IMR-90 (cell line): ENCODE measurements at regions not wholly inside any gene's neighbourhood (a gene's known extent, or its start where the extent isn't known, plus 50 kb on each side); places are given as distances from the start of the nearest gene placed in this dataset.

Experiments used
- BHLHE40 ChIP-seq: fragments of 150-350 bp; IDR thresholded peaks from 2 replicates; pipeline ENCODE4 v1.6.1; 2016; ENCODE audit warnings: mild to moderate bottlenecking, low read depth, low read length
- CEBPB ChIP-seq: IDR thresholded peaks from 2 replicates; pipeline ENCODE4 v1.6.1; 2012; ENCODE audit warnings: low read depth, low read length, improper control_type of control experiment
- CHD1 ChIP-seq: IDR thresholded peaks from 2 replicates; pipeline ENCODE4 v1.6.1; 2012; ENCODE audit warnings: low read depth, low read length, improper control_type of control experiment
- FOS ChIP-seq: fragments of 150-350 bp; IDR thresholded peaks from 2 replicates; pipeline ENCODE4 v1.6.1; 2016; ENCODE audit warnings: low read depth, low read length
- MXI1 ChIP-seq: IDR thresholded peaks from 2 replicates; pipeline ENCODE4 v1.6.1; 2012; ENCODE audit warnings: low read depth, mild to moderate bottlenecking, low read length, moderate library complexity, borderline replicate concordance
- POLR2A ChIP-seq: IDR thresholded peaks from 2 replicates; pipeline ENCODE4 v1.6.1; 2012; ENCODE audit warnings: mild to moderate bottlenecking, low read depth, low read length
- RCOR1 ChIP-seq: IDR thresholded peaks from 2 replicates; pipeline ENCODE4 v1.6.1; 2012; ENCODE audit warnings: mild to moderate bottlenecking, low read length, improper control_type of control experiment; ENCODE audit not compliant: insufficient replicate concordance
- RFX5 ChIP-seq: IDR thresholded peaks from 2 replicates; pipeline ENCODE4 v1.8.0; 2012; ENCODE audit warnings: low read depth, mild to moderate bottlenecking, low read length, moderate library complexity
- TF ChIP-seq, protein P1 (sequence below): conservative IDR thresholded peaks from 2 replicates; pipeline ENCODE4 v1.5.1; 2012; ENCODE audit warnings: mild to moderate bottlenecking, low read depth, low read length, improper control_type of control experiment
- TF ChIP-seq, protein P2 (sequence below): fragments of 150-350 bp; IDR thresholded peaks from 2 replicates; pipeline ENCODE4 v1.6.1; 2017; ENCODE audit warnings: mild to moderate bottlenecking, antibody characterized with exemption, low read length, low read depth

DNA sequence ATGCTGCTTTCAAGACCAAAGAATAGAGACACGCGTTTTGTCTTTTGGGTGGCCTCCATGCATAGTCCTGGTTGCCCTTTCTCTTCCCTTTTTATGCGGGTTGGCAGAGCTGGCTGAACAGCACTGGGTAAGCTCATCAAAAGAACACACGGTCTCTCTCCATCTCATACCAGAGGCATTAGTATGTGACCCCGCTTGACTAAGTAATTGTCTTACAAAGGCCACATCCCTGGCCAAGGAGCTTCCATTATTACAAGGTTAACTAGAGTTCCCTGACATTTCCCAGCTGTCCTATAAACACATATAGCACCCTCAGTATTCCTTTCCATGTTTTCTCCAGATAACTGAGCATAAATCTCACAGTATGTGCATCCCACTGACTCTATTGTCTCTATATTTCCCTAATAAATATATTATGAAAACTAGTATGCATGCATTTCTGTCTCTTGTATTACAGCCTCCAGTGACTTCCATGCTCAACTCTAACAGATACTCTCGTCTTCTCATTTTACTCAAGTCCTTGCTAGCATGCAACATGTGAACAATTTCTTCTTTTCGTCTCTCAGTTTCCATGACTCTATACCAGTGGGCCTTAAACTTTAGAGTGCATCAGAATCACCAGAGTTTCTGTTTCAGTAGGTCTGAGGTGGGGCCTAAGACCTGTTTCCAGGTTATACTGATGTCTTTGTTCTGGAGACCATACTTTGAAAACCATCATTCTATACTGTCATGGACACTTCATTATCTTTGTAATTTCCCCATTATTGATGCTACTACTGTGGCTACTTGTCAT, 247.7 kb upstream of the ARSJ start:
- TF ChIP-seq, protein P1, sequence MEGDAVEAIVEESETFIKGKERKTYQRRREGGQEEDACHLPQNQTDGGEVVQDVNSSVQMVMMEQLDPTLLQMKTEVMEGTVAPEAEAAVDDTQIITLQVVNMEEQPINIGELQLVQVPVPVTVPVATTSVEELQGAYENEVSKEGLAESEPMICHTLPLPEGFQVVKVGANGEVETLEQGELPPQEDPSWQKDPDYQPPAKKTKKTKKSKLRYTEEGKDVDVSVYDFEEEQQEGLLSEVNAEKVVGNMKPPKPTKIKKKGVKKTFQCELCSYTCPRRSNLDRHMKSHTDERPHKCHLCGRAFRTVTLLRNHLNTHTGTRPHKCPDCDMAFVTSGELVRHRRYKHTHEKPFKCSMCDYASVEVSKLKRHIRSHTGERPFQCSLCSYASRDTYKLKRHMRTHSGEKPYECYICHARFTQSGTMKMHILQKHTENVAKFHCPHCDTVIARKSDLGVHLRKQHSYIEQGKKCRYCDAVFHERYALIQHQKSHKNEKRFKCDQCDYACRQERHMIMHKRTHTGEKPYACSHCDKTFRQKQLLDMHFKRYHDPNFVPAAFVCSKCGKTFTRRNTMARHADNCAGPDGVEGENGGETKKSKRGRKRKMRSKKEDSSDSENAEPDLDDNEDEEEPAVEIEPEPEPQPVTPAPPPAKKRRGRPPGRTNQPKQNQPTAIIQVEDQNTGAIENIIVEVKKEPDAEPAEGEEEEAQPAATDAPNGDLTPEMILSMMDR = no peak
- TF ChIP-seq POLR2A = no peak
- no peak for TF ChIP-seq MXI1
- no peak for TF ChIP-seq FOS
- no peak for TF ChIP-seq CHD1
- no peak for TF ChIP-seq RCOR1
- TF ChIP-seq RFX5 = no peak
- TF ChIP-seq, protein P2, sequence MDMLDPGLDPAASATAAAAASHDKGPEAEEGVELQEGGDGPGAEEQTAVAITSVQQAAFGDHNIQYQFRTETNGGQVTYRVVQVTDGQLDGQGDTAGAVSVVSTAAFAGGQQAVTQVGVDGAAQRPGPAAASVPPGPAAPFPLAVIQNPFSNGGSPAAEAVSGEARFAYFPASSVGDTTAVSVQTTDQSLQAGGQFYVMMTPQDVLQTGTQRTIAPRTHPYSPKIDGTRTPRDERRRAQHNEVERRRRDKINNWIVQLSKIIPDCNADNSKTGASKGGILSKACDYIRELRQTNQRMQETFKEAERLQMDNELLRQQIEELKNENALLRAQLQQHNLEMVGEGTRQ = no peak
- TF ChIP-seq BHLHE40 = no peak
- TF ChIP-seq CEBPB = no peak
